ENCODE measurements at regions not wholly inside any gene's neighbourhood (a gene's known extent, or its start where the extent isn't known, plus 50 kb on each side); places are given as distances from the start of the nearest gene placed in this dataset.

GRCh38 chr1:181998858-181999257, 62.7 kb downstream of the ZNF648 start:
- Histone ChIP-seq H3K4me1 (ENCODE audit: low read length) (no peaks in the 10 kb centered on the region), H2AFZ (ENCODE audit: low read length) (no peak overlapping the region), H3K36me3 (replicated peaks; ENCODE audit: insufficient read depth, low read length) (no peaks in the 10 kb centered on the region), H3K9me2 (replicated peaks; ENCODE audit: insufficient read depth, low read length) (no peaks in the 10 kb centered on the region), H3F3A (ENCODE audit: insufficient read depth, low read length) (no peaks in the 10 kb centered on the region), H3K4me3 (ENCODE audit: low read length) (no peak overlapping the region), H3K79me2 (ENCODE audit: low read length) (no peaks in the 10 kb centered on the region), H3K9ac (ENCODE audit: low read length) (no peak overlapping the region), H4K20me1 (ENCODE audit: insufficient read depth, low read length) (no peaks in the 10 kb centered on the region), H3K27me3 (replicated peaks; ENCODE audit: insufficient read depth, low read length) (no peaks in the 10 kb centered on the region), H3K27ac (ENCODE audit: low read length) (no peak overlapping the region), H3K9me3 (replicated peaks; ENCODE audit: insufficient read depth, low read length) (no peaks in the 10 kb centered on the region), H3K4me2 (ENCODE audit: low read depth, low read length) (no peak overlapping the region)
- no peak for DNase-seq
- TF ChIP-seq CTCF (IDR thresholded peaks at IDR 0.05; ENCODE audit: low read length) (no peak), EZH2phosphoT487 (IDR thresholded peaks at IDR 0.05; ENCODE audit: low read length) (no peak), EZH2 (optimal IDR thresholded peaks at IDR 0.05; ENCODE audit: low read depth, low read length) (no peak)

GRCh38 chr1:181992072-181992471, 69.4 kb downstream of the ZNF648 start:
- Histone ChIP-seq H3K4me3 (ENCODE audit: low read length) (no peak overlapping the region), H3K27ac (ENCODE audit: low read length) (no peak overlapping the region), H3F3A (ENCODE audit: insufficient read depth, low read length) (no peaks in the 10 kb centered on the region), H4K20me1 (ENCODE audit: insufficient read depth, low read length) (no peaks in the 10 kb centered on the region), H3K9ac (ENCODE audit: low read length) (no peak overlapping the region), H3K9me3 (replicated peaks; ENCODE audit: insufficient read depth, low read length) (no peaks in the 10 kb centered on the region), H3K36me3 (replicated peaks; ENCODE audit: insufficient read depth, low read length) (no peaks in the 10 kb centered on the region), H3K9me2 (replicated peaks; ENCODE audit: insufficient read depth, low read length) (no peaks in the 10 kb centered on the region), H3K79me2 (ENCODE audit: low read length) (no peaks in the 10 kb centered on the region), H3K4me2 (ENCODE audit: low read depth, low read length) (no peak overlapping the region), H2AFZ (ENCODE audit: low read length) (no peak overlapping the region), H3K4me1 (ENCODE audit: low read length) (no peaks in the 10 kb centered on the region), H3K27me3 (replicated peaks; ENCODE audit: insufficient read depth, low read length) (no peaks in the 10 kb centered on the region)
- TF ChIP-seq EZH2phosphoT487 (IDR thresholded peaks at IDR 0.05; ENCODE audit: low read length) (no peak), CTCF (IDR thresholded peaks at IDR 0.05; ENCODE audit: low read length) (no peak), EZH2 (optimal IDR thresholded peaks at IDR 0.05; ENCODE audit: low read depth, low read length) (no peak)
- no peak for DNase-seq

GRCh38 chr1:181990728-181991127, 70.8 kb downstream of the ZNF648 start:
- Histone ChIP-seq H3K4me2 (ENCODE audit: low read depth, low read length) (no peak overlapping the region), H3K36me3 (replicated peaks; ENCODE audit: insufficient read depth, low read length) (no peaks in the 10 kb centered on the region), H3K9me3 (replicated peaks; ENCODE audit: insufficient read depth, low read length) (no peaks in the 10 kb centered on the region), H4K20me1 (ENCODE audit: insufficient read depth, low read length) (no peaks in the 10 kb centered on the region), H2AFZ (ENCODE audit: low read length) (no peak overlapping the region), H3K27me3 (replicated peaks; ENCODE audit: insufficient read depth, low read length) (no peaks in the 10 kb centered on the region), H3K4me1 (ENCODE audit: low read length) (no peaks in the 10 kb centered on the region), H3K9me2 (replicated peaks; ENCODE audit: insufficient read depth, low read length) (no peaks in the 10 kb centered on the region), H3F3A (ENCODE audit: insufficient read depth, low read length) (no peaks in the 10 kb centered on the region), H3K27ac (ENCODE audit: low read length) (no peak overlapping the region), H3K79me2 (ENCODE audit: low read length) (no peaks in the 10 kb centered on the region), H3K9ac (ENCODE audit: low read length) (no peak overlapping the region), H3K4me3 (ENCODE audit: low read length) (no peak overlapping the region)
- DNase-seq, result no peak
- TF ChIP-seq EZH2 (optimal IDR thresholded peaks at IDR 0.05; ENCODE audit: low read depth, low read length) (no peak), EZH2phosphoT487 (IDR thresholded peaks at IDR 0.05; ENCODE audit: low read length) (no peak), CTCF (IDR thresholded peaks at IDR 0.05; ENCODE audit: low read length) (no peak)

All from MM.1S (cell line).